ENCODE measurements at regions not wholly inside any gene's neighbourhood (a gene's known extent, or its start where the extent isn't known, plus 50 kb on each side); places are given as distances from the start of the nearest gene placed in this dataset.

DNA sequence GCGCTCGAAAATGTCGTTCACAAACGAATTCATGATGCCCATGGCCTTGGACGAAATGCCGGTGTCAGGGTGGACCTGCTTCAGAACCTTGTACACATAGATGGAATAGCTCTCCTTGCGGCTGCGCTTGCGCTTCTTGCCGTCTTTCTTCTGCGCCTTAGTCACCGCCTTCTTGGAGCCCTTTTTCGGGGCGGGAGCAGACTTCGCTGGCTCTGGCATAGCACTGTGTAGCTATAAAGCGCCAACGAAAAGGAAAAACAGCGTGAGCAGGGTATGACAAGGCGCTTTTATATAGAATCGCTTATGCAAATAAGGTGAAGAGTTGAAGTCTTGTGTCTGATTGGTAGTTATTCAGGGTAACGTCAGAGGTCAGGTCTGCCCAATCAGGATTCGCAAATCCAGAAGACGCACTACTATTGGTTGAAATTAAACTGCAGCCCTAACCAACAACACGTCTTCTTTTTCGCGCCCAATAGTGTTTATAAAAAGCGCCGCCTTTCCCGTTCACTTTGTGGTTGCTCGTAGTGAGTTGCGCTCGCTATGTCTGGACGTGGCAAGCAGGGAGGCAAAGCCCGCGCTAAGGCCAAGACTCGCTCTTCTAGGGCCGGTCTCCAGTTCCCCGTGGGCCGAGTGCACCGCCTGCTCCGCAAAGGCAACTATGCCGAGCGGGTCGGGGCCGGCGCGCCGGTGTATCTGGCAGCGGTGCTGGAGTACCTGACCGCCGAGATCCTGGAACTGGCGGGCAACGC lies 114.8 kb upstream of the PRSS16 start:
- Histone ChIP-seq H3K4me3 (ENCODE audit: low read depth, low read length) (peak overlapping the region; percentile 53), H3K27me3 (ENCODE audit: control insufficient read depth, insufficient read depth, low read length) (no peaks in the 10 kb centered on the region), H3K36me3 (ENCODE audit: control insufficient read depth, insufficient read depth, low read length) (no peaks in the 10 kb centered on the region)
- FAIRE-seq = peak; percentile 55
- TF ChIP-seq, protein P1, sequence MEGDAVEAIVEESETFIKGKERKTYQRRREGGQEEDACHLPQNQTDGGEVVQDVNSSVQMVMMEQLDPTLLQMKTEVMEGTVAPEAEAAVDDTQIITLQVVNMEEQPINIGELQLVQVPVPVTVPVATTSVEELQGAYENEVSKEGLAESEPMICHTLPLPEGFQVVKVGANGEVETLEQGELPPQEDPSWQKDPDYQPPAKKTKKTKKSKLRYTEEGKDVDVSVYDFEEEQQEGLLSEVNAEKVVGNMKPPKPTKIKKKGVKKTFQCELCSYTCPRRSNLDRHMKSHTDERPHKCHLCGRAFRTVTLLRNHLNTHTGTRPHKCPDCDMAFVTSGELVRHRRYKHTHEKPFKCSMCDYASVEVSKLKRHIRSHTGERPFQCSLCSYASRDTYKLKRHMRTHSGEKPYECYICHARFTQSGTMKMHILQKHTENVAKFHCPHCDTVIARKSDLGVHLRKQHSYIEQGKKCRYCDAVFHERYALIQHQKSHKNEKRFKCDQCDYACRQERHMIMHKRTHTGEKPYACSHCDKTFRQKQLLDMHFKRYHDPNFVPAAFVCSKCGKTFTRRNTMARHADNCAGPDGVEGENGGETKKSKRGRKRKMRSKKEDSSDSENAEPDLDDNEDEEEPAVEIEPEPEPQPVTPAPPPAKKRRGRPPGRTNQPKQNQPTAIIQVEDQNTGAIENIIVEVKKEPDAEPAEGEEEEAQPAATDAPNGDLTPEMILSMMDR (IDR thresholded peaks at IDR 0.05; ENCODE audit: insufficient read depth, low read length, severe bottlenecking) = no peak
- peak; percentile 100 for DNase-seq (ENCODE audit: low read depth)

DNA sequence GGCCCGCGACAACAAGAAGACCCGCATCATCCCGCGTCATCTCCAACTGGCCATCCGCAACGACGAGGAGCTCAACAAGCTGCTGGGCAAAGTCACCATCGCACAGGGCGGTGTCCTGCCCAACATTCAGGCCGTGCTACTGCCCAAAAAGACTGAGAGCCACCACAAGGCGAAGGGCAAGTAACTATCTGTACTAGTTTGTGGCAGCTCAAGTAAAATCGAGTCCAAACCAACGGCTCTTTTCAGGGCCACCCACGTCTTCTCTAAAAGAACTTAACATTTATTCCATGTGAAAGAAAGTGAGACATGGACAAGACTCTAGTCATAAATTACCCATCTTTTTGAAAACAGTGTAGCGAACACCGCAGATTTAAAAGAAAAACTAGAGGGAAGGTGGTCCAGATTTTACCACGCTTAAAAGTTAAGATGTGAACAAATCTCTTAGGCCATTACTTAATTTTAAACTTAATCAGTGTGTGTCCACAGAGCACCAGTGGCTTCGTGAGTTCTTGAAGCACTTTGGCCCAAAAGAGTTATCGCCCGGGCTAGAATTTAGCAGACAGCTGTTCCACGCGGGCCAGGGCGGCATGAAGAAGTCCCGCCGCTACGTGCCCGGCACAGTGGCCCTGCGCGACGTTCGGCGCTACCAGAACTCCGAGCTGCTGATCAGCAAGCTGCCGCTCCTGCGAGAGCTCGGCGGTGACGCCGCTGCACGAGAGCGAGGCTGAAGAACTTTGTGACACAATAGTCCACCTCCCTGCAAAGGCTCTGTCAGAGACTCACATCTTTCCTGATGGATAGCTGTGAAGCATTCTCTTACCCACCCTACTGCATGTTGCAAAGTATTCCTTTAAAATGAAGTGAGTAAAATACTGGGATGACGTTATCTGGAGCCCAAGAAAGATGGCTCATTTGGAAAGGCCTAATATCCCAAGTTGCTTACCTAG lies 113.9 kb upstream of the PRSS16 start:
- TF ChIP-seq, protein P1 (IDR thresholded peaks at IDR 0.05; ENCODE audit: insufficient read depth, low read length, severe bottlenecking) = no peak
- no peak for FAIRE-seq
- peak overlapping the region; percentile 53 for H3K4me3 ChIP-seq (ENCODE audit: low read depth, low read length)
- DNase-seq (ENCODE audit: low read depth) = peak; percentile 68
- no peaks in the 10 kb centered on the region for H3K27me3 ChIP-seq (ENCODE audit: control insufficient read depth, insufficient read depth, low read length)
- no peaks in the 10 kb centered on the region for H3K36me3 ChIP-seq (ENCODE audit: control insufficient read depth, insufficient read depth, low read length)

DNA sequence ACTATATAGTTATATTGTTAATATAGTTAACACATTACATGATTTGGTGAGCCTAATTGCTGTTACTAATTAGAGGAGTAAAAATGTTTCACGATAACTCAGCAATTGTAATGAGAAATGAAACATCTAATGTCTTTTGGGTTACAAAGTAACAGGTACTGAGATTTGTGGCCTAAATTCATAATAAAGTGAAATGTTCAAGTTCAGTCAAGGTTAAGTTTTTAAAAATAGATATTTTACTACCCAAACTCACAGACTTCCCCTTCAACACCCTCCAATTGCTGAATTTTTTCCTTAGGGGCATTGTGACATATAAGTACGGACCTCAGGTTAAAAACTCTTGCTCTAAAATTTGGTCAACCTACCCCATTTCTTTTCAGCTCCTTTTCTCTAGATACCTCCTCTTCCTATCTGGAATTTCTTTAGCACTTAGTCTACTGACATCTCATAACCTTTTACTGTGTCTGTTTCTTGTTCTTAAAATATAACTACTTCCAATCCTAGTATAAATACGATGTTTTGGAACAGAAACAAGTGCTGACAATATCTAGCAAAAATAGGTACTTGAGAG lies 112.3 kb upstream of the PRSS16 start:
- DNase-seq (ENCODE audit: low read depth) (no peak), FAIRE-seq (no peak)
- Histone ChIP-seq H3K4me3 (ENCODE audit: low read depth, low read length) (no peak overlapping the region), H3K36me3 (ENCODE audit: control insufficient read depth, insufficient read depth, low read length) (no peaks in the 10 kb centered on the region), H3K27me3 (ENCODE audit: control insufficient read depth, insufficient read depth, low read length) (no peaks in the 10 kb centered on the region)
- TF ChIP-seq, protein P1 (IDR thresholded peaks at IDR 0.05; ENCODE audit: insufficient read depth, low read length, severe bottlenecking) = no peak

DNA sequence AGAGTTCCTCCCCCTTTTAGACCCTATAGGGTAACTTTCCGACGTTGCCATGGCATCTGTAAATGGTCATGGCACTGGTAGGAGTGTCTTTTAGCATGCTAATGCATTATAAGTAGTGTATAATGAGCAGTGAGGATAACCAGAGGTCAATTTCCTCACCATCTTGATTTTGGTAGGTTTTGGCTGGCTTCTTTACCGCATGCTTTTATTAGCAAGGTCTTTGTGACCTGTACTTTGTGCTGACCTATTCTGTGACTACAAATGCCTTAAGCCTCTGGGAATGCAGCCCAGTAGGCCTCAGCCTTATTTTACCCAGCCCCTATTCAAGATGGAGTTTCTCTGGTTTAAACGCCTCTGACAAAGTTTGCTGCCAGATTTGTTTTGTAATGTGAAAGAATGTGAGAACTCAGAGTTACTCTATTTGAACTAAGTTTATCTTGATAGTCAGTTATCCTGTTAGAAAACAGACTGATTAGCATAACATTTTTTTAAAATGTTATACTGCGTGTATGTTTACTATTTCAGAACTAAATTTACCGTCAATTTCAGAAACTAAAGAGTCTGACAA lies 111.3 kb upstream of the PRSS16 start:
- Histone ChIP-seq H3K4me3 (ENCODE audit: low read depth, low read length) (no peak overlapping the region), H3K27me3 (ENCODE audit: control insufficient read depth, insufficient read depth, low read length) (no peaks in the 10 kb centered on the region), H3K36me3 (ENCODE audit: control insufficient read depth, insufficient read depth, low read length) (no peaks in the 10 kb centered on the region)
- DNase-seq (ENCODE audit: low read depth) (no peak), FAIRE-seq (no peak)
- TF ChIP-seq, protein P1 (IDR thresholded peaks at IDR 0.05; ENCODE audit: insufficient read depth, low read length, severe bottlenecking) = no peak

DNA sequence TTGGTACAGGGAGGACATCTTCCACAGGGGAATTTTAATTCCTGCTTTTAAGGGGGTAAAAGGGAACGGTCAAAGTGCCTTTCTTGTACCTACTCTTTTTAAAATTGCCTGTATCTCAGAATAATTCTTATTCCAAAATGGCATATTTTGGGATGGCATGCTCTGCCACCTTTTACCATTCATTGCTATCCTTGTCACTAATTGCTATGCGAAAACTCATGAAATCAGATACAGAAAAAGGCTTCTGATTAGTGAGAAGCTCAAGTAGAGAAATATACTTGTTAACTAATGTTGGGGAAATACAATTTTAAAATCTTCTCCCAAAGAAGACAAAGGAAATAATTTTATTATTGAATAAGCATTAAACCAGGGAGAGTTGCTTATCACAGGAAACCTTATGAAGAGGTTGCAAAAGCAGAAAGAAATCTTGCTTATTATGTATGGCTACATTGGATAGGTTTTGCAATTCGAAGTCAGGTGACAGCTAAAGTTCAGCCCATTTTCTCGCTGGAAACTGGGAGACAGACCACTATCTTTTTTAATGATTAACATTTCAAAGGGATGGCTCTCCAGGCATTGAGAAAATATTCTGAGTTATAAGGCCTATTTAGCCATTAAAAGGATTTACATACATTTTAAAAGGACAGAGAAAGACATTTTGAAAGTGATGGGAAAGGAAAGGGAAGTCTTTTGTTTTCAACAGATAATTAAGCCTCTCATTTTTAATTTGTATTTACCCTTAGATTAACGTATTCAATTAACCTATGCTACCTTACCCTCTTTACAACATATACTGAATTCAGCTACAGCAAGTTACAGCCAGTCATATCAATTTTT lies 110.3 kb upstream of the PRSS16 start:
- Histone ChIP-seq H3K27me3 (ENCODE audit: control insufficient read depth, insufficient read depth, low read length) (no peaks in the 10 kb centered on the region), H3K4me3 (ENCODE audit: low read depth, low read length) (no peak overlapping the region), H3K36me3 (ENCODE audit: control insufficient read depth, insufficient read depth, low read length) (no peaks in the 10 kb centered on the region)
- FAIRE-seq (no peak), DNase-seq (ENCODE audit: low read depth) (no peak)
- TF ChIP-seq, protein P1 (IDR thresholded peaks at IDR 0.05; ENCODE audit: insufficient read depth, low read length, severe bottlenecking) = no peak

Measured in bronchial epithelial cell (primary cell).